Karpas-422 (cell line): ENCODE measurements at regions not wholly inside any gene's neighbourhood (a gene's known extent, or its start where the extent isn't known, plus 50 kb on each side); places are given as distances from the start of the nearest gene placed in this dataset.
A peak's percentile ranks its signal among the peaks of the same experiment; 100 is the strongest.

Experiments used
- DNase-seq: peaks from one replicate; pipeline ENCODE4 v3.0.0-alpha.2; 2015
- H2AFZ ChIP-seq: fragments of 200-600 bp; sonication (generic); 2 replicates; pipeline ENCODE4 v1.6.1; 2014; ENCODE audit warnings: antibody characterized with exemption, low read length, mixed read lengths
- H3K27ac ChIP-seq: fragments of 200-600 bp; sonication (generic); 2 replicates; pipeline ENCODE4 v1.5.1; 2014; ENCODE audit warnings: mild to moderate bottlenecking, low read length, moderate library complexity
- H3K27me3 ChIP-seq: fragments of 200-600 bp; sonication (generic); 2 replicates; pipeline ENCODE4 v1.6.1; 2014; ENCODE audit warnings: low read length, mixed read lengths
- H3K36me3 ChIP-seq: fragments of 200-600 bp; sonication (generic); 2 replicates; pipeline ENCODE4 v1.6.1; 2014; ENCODE audit warnings: low read length, mixed read lengths; ENCODE audit not compliant: insufficient read depth
- H3K4me1 ChIP-seq: fragments of 200-600 bp; sonication (generic); 2 replicates; pipeline ENCODE4 v1.6.1; 2014; ENCODE audit warnings: mild to moderate bottlenecking, low read length, mixed read lengths
- H3K4me2 ChIP-seq: fragments of 200-600 bp; sonication (generic); 2 replicates; pipeline ENCODE4 v1.6.1; 2014; ENCODE audit warnings: low read length, low read depth, mild to moderate bottlenecking; ENCODE audit not compliant: poor library complexity, severe bottlenecking
- H3K4me3 ChIP-seq: fragments of 200-600 bp; sonication (generic); 2 replicates; pipeline ENCODE4 v1.5.1; 2014; ENCODE audit warnings: mild to moderate bottlenecking, antibody characterized with exemption, low read length, mixed read lengths
- H3K79me2 ChIP-seq: fragments of 200-600 bp; sonication (generic); 2 replicates; pipeline ENCODE4 v1.6.1; 2014; ENCODE audit warnings: mild to moderate bottlenecking, low read length, mixed read lengths
- H3K9ac ChIP-seq: fragments of 200-600 bp; sonication (generic); 2 replicates; pipeline ENCODE4 v1.6.0; 2014; ENCODE audit warnings: low read length
- H3K9me2 ChIP-seq: fragments of 200-600 bp; sonication (generic), shearing (Covaris generic); replicated peaks from 2 replicates; pipeline ENCODE4 v1.6.0; 2014; ENCODE audit warnings: mild to moderate bottlenecking, low read length, moderate library complexity; ENCODE audit not compliant: insufficient read depth
- H3K9me3 ChIP-seq: fragments of 300-700, 200-600 bp; sonication (generic); 2 replicates; pipeline ENCODE4 v1.6.1; 2014; ENCODE audit warnings: low read length, mixed read lengths
- H4K20me1 ChIP-seq: fragments of 200-600 bp; sonication (generic); 2 replicates; pipeline ENCODE4 v1.6.1; 2014; ENCODE audit warnings: mild to moderate bottlenecking, antibody characterized with exemption, low read length, low read depth; ENCODE audit not compliant: insufficient read depth

DNA sequence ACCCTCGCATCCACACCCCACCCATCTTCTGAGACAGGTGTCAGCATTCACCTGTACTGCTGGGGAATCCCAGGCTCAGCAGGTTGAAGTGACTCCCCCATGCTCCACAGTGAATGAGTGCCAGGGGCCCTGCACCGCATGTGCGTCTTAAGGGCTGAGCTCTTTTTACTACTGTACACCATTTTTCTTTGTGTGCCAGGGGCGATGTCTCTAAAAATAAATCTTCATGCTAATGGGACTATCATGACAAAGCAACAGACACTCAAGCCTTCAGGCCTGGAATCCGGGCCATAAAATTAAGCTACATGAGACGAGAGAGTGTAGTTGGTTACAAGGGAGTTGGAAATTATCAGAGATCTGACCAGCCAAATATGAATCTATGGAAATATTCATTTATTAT, 294.8 kb downstream of the LPIN1 start:
- Histone ChIP-seq H3K27ac (peak overlapping the region; percentile 99), H3K4me2 (no peak overlapping the region), H3K4me1 (peaks cover 67% of the 10 kb centered on the region), H3K36me3 (no peaks in the 10 kb centered on the region), H3K27me3 (no peaks in the 10 kb centered on the region), H3K4me3 (no peak overlapping the region), H3K9me3 (no peaks in the 10 kb centered on the region), H2AFZ (no peak overlapping the region), H4K20me1 (no peaks in the 10 kb centered on the region), H3K79me2 (no peaks in the 10 kb centered on the region), H3K9ac (no peak overlapping the region), H3K9me2 (no peaks in the 10 kb centered on the region)
- DNase-seq: no peak

DNA sequence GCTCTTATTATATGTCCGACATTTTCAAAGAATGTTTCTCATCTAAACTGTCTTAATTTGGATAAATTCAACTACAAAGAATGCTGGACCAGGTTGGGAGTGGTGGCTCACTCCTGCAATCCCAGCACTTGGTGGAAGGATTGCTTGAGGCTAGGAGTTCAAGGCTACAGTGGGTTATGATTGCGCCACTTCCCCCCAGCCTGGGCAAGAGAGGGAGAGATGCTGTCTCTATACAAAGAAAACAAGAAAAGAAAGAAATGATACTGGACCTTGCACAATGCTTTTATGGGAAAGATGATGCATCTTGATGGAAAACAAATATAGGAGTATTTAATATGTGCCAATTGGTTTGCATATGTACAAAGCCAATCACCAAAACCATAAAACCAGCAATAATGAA, 296.7 kb downstream of the LPIN1 start:
- Histone ChIP-seq H3K9me2 (no peaks in the 10 kb centered on the region), H3K4me3 (no peak overlapping the region), H3K9me3 (no peaks in the 10 kb centered on the region), H3K27me3 (no peaks in the 10 kb centered on the region), H3K4me2 (no peak overlapping the region), H4K20me1 (no peaks in the 10 kb centered on the region), H3K36me3 (no peaks in the 10 kb centered on the region), H2AFZ (0 out of 2 replicates have a peak overlapping the region, but pooled peaks have one; percentile 7), H3K9ac (0 out of 2 replicates have a peak overlapping the region, but pooled peaks have one; percentile 29), H3K27ac (peak overlapping the region; percentile 99), H3K4me1 (peaks cover 77% of the 10 kb centered on the region), H3K79me2 (no peaks in the 10 kb centered on the region)
- no peak for DNase-seq

DNA sequence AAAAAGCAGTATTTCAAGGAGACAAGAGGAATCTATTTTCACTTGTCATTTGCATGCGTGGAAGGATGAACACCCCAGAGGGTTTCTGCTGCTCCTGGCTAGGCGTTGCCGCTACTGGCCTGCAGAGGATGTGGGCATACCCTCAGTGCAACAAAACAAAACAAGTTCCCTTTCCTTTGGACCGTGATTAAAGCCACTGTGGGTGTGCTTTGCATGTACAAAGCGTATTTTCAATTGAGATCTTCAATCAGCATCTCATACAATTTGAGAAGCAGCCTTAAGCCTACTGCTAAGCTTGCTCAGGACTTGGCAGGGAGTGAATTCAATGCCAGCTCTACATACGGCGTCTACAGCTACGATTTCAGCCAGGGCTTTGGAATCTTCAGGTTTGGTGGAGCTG, 298.4 kb downstream of the LPIN1 start:
- DNase-seq: peak; percentile 96
- no peaks in the 10 kb centered on the region for H3K79me2 ChIP-seq
- no peaks in the 10 kb centered on the region for H3K9me2 ChIP-seq
- H3K9ac ChIP-seq: peak overlapping the region; percentile 78
- no peaks in the 10 kb centered on the region for H3K27me3 ChIP-seq
- H2AFZ ChIP-seq: no peak overlapping the region
- H3K4me2 ChIP-seq: peak overlapping the region; percentile 71
- H3K27ac ChIP-seq: peak overlapping the region; percentile 99
- peak overlapping the region; percentile 43 for H3K4me3 ChIP-seq
- H4K20me1 ChIP-seq: no peaks in the 10 kb centered on the region
- peaks cover 81% of the 10 kb centered on the region for H3K4me1 ChIP-seq
- H3K9me3 ChIP-seq: no peaks in the 10 kb centered on the region
- no peaks in the 10 kb centered on the region for H3K36me3 ChIP-seq

DNA sequence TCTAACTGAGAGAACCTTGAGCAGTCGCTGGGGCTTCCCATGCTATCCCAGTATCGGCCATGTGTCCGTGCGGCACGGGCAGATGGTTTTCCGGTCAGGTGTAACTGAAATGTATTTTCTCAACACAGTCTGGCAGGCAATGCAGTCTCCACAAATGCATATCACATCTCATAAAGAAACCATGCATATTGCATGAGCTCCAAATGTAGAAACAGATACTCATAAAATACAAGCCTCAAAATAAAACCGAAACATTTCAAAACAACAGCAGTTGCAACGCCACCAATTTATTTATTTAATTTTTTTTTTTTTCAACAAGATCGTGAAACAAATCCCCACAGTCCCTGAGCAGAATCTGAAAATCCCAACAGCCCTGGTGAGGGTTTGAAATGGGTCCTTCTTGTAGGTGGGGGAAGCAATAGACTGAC, 299.4 kb downstream of the LPIN1 start:
- no peaks in the 10 kb centered on the region for H3K79me2 ChIP-seq
- H3K36me3 ChIP-seq: no peaks in the 10 kb centered on the region
- peak overlapping the region; percentile 78 for H3K9ac ChIP-seq
- no peak overlapping the region for H2AFZ ChIP-seq
- peak overlapping the region; percentile 99 for H3K27ac ChIP-seq
- H3K4me1 ChIP-seq: peaks cover 92% of the 10 kb centered on the region
- H3K4me2 ChIP-seq: peak overlapping the region; percentile 71
- no peaks in the 10 kb centered on the region for H3K27me3 ChIP-seq
- no peaks in the 10 kb centered on the region for H4K20me1 ChIP-seq
- peak; percentile 88 for DNase-seq
- peak overlapping the region; percentile 26 for H3K4me3 ChIP-seq
- no peaks in the 10 kb centered on the region for H3K9me3 ChIP-seq
- no peaks in the 10 kb centered on the region for H3K9me2 ChIP-seq

DNA sequence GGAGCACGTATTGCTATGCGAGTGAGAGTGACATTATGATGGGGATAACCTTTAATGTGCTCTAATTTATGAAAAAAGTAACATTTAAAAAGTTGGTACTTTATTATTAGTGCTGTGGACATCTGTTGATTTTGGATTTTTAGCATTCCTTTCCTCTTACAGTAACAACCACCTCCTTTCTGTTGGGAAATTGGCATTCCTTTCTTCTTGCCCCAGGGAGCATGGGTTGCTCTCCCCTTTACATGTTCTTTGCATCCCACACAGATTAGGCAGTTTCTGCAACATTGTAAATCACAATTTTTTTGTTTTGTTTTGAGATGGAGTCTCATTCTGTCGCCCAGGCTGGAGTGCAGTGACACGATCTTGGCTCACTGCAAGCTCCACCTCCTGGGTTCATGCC, 300.2 kb downstream of the LPIN1 start:
- H3K79me2 ChIP-seq: no peaks in the 10 kb centered on the region
- H3K4me2 ChIP-seq: peak overlapping the region; percentile 71
- H3K9me3 ChIP-seq: no peaks in the 10 kb centered on the region
- H4K20me1 ChIP-seq: no peaks in the 10 kb centered on the region
- no peaks in the 10 kb centered on the region for H3K9me2 ChIP-seq
- peak overlapping the region; percentile 78 for H3K9ac ChIP-seq
- H3K36me3 ChIP-seq: no peaks in the 10 kb centered on the region
- peaks cover 98% of the 10 kb centered on the region for H3K4me1 ChIP-seq
- peak overlapping the region; percentile 26 for H3K4me3 ChIP-seq
- no peaks in the 10 kb centered on the region for H3K27me3 ChIP-seq
- DNase-seq: peak; percentile 62
- peak overlapping the region; percentile 99 for H3K27ac ChIP-seq
- no peak overlapping the region for H2AFZ ChIP-seq

DNA sequence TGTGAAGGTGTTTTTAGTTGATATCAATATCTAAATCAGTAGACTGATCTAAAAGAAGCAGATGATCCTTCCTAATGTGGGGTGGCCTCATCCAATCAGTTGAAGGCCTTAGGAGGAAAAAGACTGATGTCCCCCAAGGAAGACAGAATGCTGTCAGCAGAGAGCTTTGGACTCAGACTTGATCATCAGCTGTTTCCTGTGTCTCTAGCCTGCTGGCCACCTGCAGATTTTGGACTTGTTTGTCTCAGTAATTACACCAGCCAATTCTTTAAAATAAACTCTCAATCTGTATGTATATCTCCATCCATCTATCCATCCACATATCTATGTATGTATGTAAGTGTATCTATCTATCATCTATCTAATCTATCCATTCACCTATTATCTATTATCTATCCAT, 301.3 kb downstream of the LPIN1 start:
- Histone ChIP-seq H3K9me2 (no peaks in the 10 kb centered on the region), H3K4me1 (peaks cover 93% of the 10 kb centered on the region), H3K36me3 (no peaks in the 10 kb centered on the region), H4K20me1 (no peaks in the 10 kb centered on the region), H2AFZ (no peak overlapping the region), H3K9me3 (no peaks in the 10 kb centered on the region), H3K27ac (peak overlapping the region; percentile 99), H3K27me3 (no peaks in the 10 kb centered on the region), H3K4me3 (no peak overlapping the region), H3K79me2 (no peaks in the 10 kb centered on the region), H3K4me2 (peak overlapping the region; percentile 71), H3K9ac (peak overlapping the region; percentile 78)
- DNase-seq: peak; percentile 54

DNA sequence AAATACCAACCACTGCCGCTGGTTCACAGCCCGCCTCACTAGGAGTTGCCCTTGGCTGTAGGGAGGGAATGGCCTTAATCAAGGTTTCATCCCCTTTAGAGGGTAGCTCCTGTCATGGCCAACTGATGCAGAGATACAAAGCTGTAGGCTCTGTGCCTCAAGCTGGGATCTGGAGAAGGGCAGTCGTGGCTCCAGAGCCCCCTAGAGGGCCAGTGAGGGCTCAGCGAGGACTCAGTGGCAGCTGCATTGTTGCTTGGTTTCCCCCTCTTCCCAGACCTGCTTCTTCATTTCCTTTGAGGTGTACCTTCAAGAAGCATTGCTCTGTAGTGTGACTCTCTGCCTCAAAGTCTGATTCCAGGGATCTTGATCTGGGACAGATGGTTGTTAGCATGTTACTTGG, 302.1 kb downstream of the LPIN1 start:
- DNase-seq: peak; percentile 89
- no peaks in the 10 kb centered on the region for H3K9me2 ChIP-seq
- no peaks in the 10 kb centered on the region for H4K20me1 ChIP-seq
- no peak overlapping the region for H2AFZ ChIP-seq
- H3K79me2 ChIP-seq: no peaks in the 10 kb centered on the region
- H3K27ac ChIP-seq: peak overlapping the region; percentile 99
- no peaks in the 10 kb centered on the region for H3K9me3 ChIP-seq
- H3K36me3 ChIP-seq: peaks cover 4% of the 10 kb centered on the region; the same call in 1 of the 2 replicates
- H3K27me3 ChIP-seq: no peaks in the 10 kb centered on the region
- H3K9ac ChIP-seq: peak overlapping the region; percentile 78
- H3K4me1 ChIP-seq: peaks cover 85% of the 10 kb centered on the region
- H3K4me2 ChIP-seq: peak overlapping the region; percentile 71
- H3K4me3 ChIP-seq: no peak overlapping the region

DNA sequence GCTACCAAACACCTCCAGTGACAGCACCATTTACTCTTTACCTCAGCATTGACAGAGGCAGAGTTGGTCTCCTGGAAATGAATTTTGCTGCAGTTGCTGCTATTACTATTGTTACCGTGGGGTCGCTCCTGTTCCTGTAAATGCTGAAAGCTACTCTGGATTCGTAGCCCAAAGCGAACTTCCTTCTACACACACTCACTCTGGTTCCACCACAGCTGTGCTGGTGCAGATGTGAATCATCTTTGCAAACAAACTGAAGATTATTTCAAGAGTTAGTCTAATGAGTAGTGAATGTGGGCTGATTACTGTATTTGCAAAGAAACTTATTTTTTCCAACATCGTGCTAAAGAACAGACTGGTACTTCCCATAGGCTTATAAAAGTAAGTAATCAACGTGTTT, 304.0 kb downstream of the LPIN1 start:
- Histone ChIP-seq H3K79me2 (no peaks in the 10 kb centered on the region), H3K27me3 (no peaks in the 10 kb centered on the region), H3K4me1 (peaks cover 78% of the 10 kb centered on the region), H3K4me2 (peak overlapping the region; percentile 55), H3K36me3 (peaks cover 4% of the 10 kb centered on the region; the same call in 1 of the 2 replicates), H3K9me3 (no peaks in the 10 kb centered on the region), H3K27ac (peak overlapping the region; percentile 99), H3K9me2 (no peaks in the 10 kb centered on the region), H4K20me1 (no peaks in the 10 kb centered on the region), H3K9ac (peak overlapping the region; percentile 64), H3K4me3 (peak overlapping the region; percentile 10; the same call in 1 of the 2 replicates), H2AFZ (no peak overlapping the region)
- peak; percentile 93 for DNase-seq
